ENCODE measurements at regions not wholly inside any gene's neighbourhood (a gene's known extent, or its start where the extent isn't known, plus 50 kb on each side); places are given as distances from the start of the nearest gene placed in this dataset.
"Not testable (repeated sequence)": the region's sequence is repeated elsewhere in the genome, so short reads cannot be mapped to it uniquely, and the experiment has no call there.

DNA sequence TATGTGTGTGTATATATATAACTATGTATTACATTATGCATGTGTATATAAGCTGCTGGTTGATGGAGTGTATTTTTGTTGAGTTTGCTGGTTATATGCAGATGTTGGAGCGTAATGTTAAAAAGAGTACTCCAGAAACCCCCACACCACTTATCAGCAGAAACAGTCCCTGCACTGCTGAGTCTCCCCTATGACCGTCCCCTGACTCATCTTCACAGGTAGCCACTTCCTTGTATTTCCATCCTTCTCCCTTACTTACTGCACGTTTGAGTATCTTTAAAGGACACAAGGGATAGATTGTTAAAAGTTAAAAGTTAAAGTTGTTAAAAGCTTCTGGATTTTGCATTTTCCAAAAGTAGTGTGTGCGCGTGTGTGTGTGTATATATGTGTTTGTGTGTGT lies 853.9 kb upstream of the EEF2KMT start:
- intact Hi-C loops (cut with DNase I): loop anchor here (10.0 kb wide), 1 partner anchor 63 kb away; no protein-coding TSS in a partner anchor
- no peak for DNase-seq (ENCODE audit: low spot score)

DNA sequence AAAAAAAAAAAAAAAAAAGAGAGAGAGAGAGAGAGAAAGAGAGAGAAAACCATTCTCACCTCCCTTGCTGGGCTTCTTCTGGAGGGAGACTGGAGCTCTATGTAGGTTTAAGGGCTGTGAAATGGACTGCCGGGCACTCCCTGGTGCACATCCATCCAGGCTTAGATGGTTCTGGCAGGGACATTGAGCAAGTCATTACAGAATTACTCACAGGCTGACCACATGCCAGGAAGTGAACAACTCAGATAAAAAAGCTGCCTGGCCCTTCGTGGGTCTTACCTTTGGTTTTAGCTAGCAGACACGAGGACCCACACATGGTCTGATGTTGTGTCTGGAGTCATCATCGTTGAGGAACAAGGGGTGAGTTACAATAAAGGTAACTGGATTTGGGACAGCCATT lies 847.4 kb upstream of the EEF2KMT start:
- no peak for DNase-seq (ENCODE audit: low spot score)
- intact Hi-C loops (cut with DNase I): loop anchor here (10.0 kb wide), 1 partner anchor 50 kb away; no protein-coding TSS in a partner anchor

DNA sequence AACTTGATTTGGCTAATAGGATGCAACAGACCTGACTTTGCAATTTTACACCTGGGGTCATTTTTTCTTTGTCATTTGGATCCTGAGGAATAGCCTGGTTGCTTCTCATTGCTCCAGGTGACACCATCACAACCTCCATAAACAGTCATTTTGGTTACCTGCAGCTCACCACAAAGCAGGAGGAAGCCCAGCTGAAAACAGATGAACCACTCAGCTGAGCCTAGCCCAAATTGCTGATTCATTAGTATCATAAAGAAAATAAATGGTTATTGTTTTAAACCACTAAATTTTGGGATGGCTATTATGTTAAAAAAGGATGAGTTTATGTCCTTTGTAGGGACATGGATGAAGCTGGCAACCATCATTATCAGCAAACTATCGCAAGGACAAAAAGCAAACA lies 841.0 kb upstream of the EEF2KMT start:
- no peak for DNase-seq (ENCODE audit: low spot score)
- intact Hi-C loops (cut with DNase I): no loop called here

DNA sequence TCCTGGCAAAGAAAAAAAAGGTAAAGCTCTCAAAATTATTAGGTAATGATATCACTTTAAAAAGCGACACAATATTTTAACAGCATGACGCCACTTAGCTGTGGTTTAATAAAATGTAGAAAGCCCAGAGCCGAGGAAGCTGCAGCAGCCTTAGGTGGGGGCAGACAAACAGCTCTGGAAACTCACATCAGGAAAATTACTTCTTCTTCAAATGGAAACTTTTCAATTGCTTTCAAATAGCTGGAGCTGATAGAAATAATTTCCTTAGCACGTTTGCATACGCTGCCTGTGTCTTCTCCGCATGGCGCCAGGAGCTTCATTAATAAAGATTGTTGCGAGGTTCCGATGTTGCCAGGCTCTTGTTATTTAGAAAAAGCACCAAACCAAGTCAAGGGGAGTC lies 835.3 kb upstream of the EEF2KMT start:
- intact Hi-C loops (cut with DNase I): no loop called here
- DNase-seq (ENCODE audit: low spot score): no peak

DNA sequence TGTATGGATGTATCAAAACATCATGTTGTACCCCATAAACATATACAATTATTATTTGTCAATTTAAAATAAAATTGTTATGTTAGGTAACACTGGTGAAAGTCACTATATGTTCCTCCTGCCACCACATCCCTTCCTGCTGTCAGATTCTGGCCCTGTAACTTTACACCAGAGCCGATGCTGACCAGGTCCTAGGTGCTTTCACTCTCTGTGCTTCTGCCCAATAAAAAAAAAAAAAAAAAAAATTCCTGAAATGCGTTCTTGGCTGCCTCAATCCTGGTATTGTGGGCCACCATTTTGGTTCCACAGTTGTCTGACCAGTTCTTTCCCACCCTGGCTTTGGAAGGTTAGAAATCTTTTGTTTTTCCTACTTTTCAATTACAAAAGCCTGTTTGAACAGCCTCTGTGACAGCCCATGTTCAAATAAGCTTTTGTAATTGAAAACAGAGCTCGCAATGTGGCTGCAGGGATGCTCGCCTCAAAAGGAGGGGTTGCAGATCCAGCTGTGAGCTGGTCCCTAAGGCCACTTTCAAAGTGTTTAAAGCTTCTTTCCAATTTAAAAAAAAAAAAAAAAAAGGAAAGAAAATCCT lies 831.0 kb upstream of the EEF2KMT start:
- no peak for DNase-seq (ENCODE audit: low spot score)
- intact Hi-C loops (cut with DNase I): no loop called here

DNA sequence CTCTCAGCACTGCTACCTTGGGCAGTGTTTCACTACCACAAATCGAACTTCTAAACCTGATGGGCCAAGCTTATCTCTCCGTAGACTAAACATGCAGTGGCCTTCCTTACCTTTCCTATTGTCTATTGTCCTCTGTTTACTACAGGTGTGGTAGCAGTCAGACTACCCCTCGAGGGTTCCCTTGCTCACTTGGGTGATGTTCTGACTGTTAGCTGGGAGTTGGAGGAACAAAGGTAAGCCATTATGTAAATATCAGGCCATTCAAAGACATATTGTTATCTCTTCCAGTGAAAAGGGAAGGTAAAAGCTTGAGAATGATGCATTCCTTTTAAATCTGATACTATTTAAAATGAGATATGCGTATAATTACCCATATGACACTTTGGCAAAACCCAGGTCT lies 828.3 kb upstream of the EEF2KMT start:
- intact Hi-C loops (cut with DNase I): no loop called here
- DNase-seq (ENCODE audit: low spot score): no peak

DNA sequence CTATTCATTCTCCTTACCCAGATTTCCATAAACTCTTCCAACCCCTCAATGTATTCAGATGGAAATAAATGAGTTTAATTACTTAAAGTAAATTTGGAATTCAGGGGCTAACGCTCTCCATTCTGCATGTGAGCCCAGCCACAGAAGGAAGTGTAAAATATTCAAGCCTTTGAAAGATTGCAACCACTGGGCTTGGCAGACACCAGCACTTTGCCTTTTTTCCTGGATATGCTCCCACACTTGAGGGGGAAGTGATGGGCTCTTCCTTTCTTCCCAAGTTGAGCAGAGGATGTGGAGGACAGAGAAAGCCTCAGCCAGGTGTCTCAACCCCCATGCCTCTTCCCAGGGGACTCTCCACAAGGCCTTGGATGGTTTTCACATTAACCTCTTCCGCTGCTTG lies 825.1 kb upstream of the EEF2KMT start:
- intact Hi-C loops (cut with DNase I): no loop called here
- no peak for DNase-seq (ENCODE audit: low spot score)

DNA sequence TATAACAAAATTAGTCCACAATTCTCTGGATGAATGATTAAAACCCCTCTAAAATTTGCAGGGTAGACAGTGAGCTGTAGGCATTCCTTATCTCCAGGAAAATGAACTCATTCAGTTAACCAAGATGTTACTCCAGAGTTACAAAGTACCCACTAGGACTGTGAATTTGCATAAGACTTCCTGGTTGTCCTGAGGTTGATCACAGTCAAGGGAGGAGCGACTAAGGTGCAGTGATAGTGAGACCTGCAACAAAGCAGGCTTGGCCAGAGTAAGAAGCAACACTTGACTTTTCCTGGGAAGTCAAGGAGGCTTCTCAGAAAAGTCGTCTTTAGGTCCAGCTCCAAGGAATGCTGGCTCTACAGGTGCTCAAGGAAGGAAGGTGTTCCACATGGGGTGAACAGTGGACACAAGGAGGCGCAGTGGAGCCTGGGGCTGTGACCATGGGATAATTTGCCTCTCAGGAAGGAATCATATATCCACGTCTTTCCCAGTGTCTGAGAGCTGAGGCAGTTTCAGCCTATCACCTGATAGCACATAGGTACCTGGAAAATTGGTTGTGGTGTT lies 821.1 kb upstream of the EEF2KMT start:
- no peak for DNase-seq (ENCODE audit: low spot score)
- intact Hi-C loops (cut with DNase I): no loop called here

DNA sequence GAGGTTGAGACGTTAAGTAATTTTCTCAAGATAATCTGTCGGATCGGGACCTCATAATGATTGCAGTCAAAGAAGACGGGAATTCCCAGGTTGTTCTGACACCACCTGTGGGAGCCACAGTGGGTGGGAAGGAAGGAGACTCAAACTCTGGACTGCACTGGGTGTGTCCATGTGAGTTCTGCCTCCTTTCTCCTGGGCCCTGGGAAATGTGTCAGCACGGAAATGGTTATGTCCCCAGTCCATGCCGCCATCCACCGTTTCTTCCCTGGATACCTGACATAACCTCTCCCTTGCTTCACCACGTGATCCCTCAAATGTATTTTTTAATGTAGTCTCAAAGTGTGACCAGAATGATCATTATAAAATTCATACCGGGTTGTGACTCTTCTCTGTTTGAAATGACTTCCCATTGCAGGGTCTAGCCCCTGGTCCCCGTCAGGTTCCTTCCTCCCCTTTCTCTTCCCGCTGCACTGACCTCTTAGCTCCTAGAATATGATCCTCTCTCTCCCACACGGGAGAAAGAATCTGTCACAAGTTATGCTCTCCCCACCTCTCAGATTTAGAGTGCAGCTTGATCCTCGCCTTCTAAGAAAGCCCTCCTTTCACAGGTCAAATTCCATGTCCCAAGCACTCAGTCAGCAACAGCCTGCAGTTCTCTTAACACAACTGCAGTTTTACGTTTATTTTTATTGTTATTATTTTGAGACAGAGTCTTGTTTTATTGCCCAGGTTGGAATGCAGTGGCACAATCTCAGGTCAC lies 820.0 kb upstream of the EEF2KMT start:
- DNase-seq (ENCODE audit: low spot score): no peak
- intact Hi-C loops (cut with DNase I): no loop called here

DNA sequence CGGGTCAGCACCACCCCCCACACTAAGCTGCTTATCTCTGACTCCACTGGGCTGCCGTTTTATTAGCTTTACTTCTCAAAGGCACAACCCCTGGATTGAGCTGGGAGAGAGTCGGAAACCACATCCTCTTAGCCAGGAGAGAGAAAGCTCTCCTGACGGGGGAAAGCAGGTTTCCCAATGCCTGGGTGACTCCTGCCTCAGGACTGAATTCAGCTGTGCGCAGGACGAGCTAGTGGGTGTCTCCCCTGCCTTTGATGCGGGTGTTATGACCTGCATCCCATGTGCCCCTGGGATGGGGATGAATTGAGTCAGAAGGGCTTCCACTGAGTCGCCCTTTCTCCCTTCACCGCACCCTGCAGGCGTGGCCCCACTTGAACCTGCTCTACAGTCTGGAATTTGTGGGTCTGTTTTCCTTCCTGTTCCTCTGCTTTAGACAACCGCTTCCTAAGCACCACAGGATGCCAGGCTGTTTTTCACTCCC lies 819.2 kb upstream of the EEF2KMT start:
- intact Hi-C loops (cut with DNase I): no loop called here
- DNase-seq (ENCODE audit: low spot score): no peak

DNA sequence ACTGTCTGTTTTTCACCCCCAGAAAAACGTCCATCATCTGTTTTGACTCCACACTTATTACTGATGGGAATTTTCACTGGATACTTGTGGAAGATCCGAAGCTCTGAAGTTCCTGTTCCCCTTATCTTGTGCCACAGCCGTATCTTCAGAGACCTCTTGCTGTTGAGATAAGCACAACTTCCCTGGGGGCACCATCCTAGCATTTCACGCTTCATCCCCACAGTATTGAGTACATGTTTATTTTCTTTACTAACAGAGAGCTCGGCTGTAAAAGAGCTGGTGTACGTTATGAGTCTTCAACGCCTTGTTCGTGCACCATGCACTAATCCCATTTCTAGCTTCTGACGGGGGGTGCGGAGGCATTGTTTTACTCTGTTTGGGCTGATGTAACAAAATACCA lies 813.6 kb upstream of the EEF2KMT start:
- DNase-seq (ENCODE audit: low spot score): no peak
- intact Hi-C loops (cut with DNase I): no loop called here

DNA sequence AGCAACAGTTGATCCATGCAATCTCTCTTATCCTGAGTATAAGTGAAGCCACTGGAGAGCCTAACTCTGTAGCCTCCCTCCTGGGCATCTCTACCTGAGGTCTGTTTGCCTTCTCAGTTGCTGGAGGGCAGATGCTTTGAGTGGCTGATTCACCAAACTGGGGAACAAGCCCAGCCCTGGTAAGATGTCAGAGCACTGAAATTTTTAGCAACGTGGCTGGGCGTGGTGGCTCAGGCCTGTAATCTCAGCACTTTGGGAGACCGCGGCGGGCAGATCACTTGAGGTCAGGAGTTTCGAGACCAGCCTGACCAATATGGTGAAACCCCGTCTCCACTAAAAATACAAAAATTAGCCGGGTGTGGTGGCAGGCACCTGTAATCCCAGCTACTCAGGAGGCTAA lies 812.0 kb upstream of the EEF2KMT start:
- intact Hi-C loops (cut with DNase I); DNase-seq (ENCODE audit: low spot score): not testable (repeated sequence)

DNA sequence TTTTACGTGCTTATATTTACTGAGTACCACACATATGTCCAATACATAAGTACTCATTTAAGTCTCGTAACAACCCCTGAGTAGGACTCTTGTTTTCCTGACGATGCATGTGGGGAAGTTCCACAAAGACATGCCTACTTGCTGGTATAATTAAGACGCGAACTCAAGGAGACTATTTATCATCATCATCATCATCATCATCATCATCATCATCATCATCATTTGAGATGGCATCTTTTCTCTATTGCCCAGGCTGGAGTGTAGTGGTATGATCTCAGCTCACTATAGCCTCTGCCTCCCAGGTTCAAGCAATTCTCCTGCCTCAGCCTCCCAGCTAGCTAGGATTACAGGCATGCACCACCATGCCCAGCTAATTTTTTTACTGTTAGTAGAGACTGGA lies 809.9 kb upstream of the EEF2KMT start:
- no peak for DNase-seq (ENCODE audit: low spot score)
- intact Hi-C loops (cut with DNase I): no loop called here

DNA sequence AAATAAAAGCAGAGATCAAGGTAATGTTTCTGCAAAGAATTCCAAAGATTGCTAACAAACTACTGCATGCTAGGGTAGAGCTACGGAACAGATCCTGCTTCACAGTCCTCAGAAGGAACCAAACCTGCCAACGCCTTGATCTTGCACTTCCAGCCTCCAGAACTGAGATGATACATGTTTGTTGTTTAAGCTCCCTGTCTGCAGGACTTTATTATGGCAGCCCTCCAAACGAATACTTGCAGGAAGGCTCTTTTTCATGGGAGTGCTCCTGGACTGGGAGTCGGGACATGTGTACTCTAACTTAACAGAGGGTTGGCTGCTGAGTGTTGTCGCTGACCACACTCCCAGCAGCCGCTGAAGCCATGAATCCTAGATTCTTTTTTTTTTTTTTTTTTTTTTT lies 808.8 kb upstream of the EEF2KMT start:
- intact Hi-C loops (cut with DNase I): no loop called here
- no peak for DNase-seq (ENCODE audit: low spot score)

DNA sequence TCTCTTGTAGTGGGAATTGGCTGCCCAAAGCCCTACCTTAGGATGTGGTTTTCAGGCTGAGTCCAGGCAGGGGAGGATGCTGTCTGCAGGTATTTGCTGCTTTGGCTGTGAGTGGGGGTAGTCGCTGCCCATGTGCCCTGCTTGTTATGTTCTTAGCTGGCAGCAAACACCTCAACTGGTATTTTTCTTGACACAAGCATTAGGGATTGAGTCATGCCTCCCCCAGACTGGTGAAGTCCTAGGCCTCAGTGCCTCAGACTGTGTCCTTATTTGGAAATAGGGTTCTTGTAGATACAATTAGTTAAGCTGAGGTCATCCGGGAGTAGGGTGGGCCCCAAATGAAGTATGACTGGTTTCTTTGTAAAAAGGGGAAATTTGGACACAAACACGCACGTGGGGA lies 808.3 kb upstream of the EEF2KMT start:
- intact Hi-C loops (cut with DNase I): no loop called here
- no peak for DNase-seq (ENCODE audit: low spot score)

DNA sequence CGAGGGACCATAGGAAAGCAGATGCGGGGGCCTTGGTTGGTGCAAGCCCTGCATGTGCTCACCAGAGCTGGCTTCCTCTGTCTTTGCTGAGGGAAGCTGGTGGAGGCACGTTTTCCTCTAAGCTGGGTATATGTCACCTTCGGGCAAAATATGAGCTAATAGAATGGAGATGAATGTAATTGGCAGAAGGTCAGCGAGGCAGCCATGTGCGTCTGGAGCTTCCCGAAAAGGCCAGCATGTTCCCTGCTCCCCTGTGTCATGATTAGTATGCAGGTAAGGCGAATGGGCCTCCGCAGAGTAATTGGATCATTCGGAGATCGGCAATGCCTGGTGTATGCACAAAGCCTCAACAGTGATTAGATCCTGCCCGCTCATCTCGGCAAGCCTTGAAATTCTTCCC lies 806.2 kb upstream of the EEF2KMT start:
- intact Hi-C loops (cut with DNase I): no loop called here
- DNase-seq (ENCODE audit: low spot score): no peak

DNA sequence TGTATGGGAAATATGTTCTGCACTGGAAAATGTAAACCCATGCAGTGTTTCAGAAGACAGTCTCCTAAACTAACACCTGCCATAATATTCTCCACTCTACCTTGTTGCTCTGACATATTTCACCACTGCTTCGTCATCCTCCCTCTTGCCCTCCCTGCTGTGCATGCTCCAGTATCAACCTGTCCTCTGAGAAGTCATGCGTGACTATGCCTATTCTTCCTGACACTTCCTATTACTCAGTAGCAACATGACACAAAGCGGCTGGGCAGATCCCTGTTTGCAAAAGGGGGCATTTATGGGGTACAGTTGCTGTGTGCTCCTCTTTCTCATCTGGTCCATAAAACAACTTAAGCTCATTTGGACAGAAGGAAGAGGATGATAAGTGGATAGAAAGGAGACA lies 805.6 kb upstream of the EEF2KMT start:
- intact Hi-C loops (cut with DNase I): no loop called here

DNA sequence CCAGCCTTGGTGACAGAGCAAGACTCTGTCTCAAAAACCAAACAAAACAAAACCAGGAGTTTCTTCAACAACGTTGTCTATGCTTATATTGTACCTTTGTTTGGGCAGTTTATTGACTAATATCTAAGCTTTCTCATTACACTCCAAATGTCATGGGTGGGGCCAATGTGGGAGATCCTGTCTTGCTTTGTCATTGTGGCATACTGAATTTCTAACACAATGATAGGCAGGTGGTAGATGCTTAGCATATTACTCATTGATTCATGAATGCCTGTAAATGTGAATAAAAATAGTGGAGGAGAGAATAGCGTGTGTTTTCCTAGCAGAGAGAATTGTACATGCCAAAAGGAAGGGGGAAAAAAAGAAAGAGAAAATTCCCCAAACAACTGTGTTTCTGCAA lies 802.5 kb upstream of the EEF2KMT start:
- intact Hi-C loops (cut with DNase I): no loop called here
- no peak for DNase-seq (ENCODE audit: low spot score)

More for the DNA sequence above, 805.6 kb upstream of the EEF2KMT start:
- no peak for DNase-seq (ENCODE audit: low spot score)

DNA sequence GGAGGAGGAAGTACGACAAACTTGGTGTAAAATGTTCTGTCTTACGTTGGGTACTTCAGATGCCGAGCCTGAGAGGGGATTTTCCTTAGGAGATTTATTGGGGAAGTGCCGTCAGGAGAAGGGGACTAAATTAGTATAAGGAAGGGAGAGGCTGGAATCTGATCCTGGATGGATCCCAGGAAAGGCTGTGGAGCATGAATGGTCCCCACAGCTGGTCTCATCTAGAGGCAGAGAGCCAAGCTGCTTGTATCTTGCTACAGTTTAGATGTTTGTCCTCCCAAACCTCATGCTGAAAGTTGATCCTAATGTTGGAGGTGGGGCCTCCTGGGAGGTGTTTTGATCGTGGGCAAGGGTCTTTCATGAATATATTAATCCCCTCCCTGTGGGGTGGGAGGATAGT lies 798.4 kb upstream of the EEF2KMT start:
- no peak for DNase-seq (ENCODE audit: low spot score)
- intact Hi-C loops (cut with DNase I): no loop called here

DNA sequence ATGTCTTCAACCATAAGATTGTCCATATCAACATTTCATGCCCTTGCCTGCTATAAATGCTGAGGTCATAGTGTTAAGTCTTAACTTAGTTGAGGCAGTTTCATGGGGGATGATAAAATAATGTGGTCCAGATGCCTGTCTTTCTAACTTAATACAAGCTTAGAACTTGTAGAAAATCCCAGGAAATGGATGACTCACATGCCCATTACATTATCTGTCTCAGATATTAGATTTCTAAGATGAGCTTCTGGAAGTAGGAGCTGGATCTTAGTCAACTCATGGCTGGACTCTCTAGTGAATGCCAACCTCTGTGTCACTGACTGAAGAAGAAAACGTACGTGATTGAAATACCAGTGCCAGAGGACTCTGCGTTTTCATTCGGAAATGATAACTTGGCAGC lies 797.5 kb upstream of the EEF2KMT start:
- intact Hi-C loops (cut with DNase I): no loop called here
- DNase-seq (ENCODE audit: low spot score): no peak

DNA sequence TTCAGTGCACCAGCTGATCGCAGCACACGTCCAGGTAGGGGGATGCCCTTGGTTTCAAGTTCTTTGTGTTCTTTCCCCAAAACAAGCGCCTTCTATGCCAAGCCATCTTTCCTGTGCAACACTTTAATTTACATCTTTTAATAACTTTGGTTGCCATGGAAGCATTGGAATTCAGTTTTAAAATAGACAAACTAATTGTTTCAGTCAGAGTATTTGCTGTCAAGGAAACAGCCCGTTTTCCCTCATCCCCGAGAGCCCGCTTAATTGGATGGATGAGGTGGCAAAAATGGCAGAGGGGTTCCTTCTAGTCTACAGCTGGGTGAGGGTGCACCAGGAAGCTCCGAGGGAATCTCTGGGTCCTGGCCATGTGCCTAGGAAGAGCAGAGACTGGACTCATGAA lies 793.7 kb upstream of the EEF2KMT start:
- DNase-seq (ENCODE audit: low spot score): no peak
- intact Hi-C loops (cut with DNase I): no loop called here

All from cardiac septum (tissue), 1 donor.